HepG2 (cell line): ENCODE measurements at regions not wholly inside any gene's neighbourhood (a gene's known extent, or its start where the extent isn't known, plus 50 kb on each side); places are given as distances from the start of the nearest gene placed in this dataset.

Experiments used
- ATAC-seq: fragments of 200-7000 bp; cut with Tn5 transposase; 3 replicates; pipeline ENCODE4 v1.9.1; 2020; ENCODE audit warnings: mild to moderate bottlenecking, moderate library complexity
- BruUV-seq: library from RNA; stranded (reverse); fragments of 400-500 nt; replicated peaks from 2 replicates; lab custom pipeline; 2021; lab: Mats Ljungman, UMichigan
- CTCF ChIA-PET: fragments of 300-600 bp; formaldehyde crosslinking; extraction: SDS; loops from one replicate; lab custom pipeline; 2021; ENCODE audit warnings: low total read pairs, inconsistent platforms, low intra/inter-chr PET ratio; lab: Yijun Ruan, JAX
- POLR2A ChIA-PET: fragments of 350-600 bp; sonication (Branson Sonifier 250); formaldehyde crosslinking; loops from one replicate; lab custom pipeline; 2020; ENCODE audit warnings: antibody characterized with exemption, inconsistent platforms; lab: Yijun Ruan, JAX
- DNase-seq: peaks from one replicate; pipeline ENCODE4 v3.0.0-alpha.2; 2015; ENCODE audit warnings: low spot score
- FAIRE-seq: peaks from 3 replicates; lab custom pipeline; 2011; peaks lifted over from hg19 to GRCh38; lab: Jason Lieb, UNC
- H2AFZ ChIP-seq: one replicate; pipeline ENCODE4 v1.6.1; 2011; ENCODE audit warnings: low read length, inconsistent platforms
- H3K27ac ChIP-seq: fragments of 300-600 bp; 3 replicates; pipeline ENCODE4 v1.8.0; 2011; ENCODE audit warnings: mixed run types, mild to moderate bottlenecking, mixed read lengths, low read length, inconsistent platforms; ENCODE audit not compliant: insufficient read depth; ENCODE audit errors: extremely low read length
- H3K27me3 ChIP-seq, 2 experiments: fragments of 200-600 bp in 1 of 2; 2 replicates in 1 of 2; 3 replicates in 1 of 2; pipeline versions ENCODE4 v1.6.0 to v1.8.0; 2011; ENCODE audit warnings: low read length in 2 of 2, mild to moderate bottlenecking in 2 of 2, moderate library complexity in 2 of 2, inconsistent platforms in 1 of 2; ENCODE audit not compliant: insufficient read depth in 2 of 2, control insufficient read depth in 1 of 2
- H3K36me3 ChIP-seq, 2 experiments: fragments of 200-600 bp in 1 of 2; replicated peaks in 1 of 2; 2 replicates in 1 of 2; 3 replicates in 1 of 2; pipeline versions ENCODE4 v1.5.1 to v1.8.0; 2011; ENCODE audit warnings: low read length in 2 of 2, inconsistent platforms in 1 of 2; ENCODE audit not compliant: insufficient read depth in 2 of 2, control insufficient read depth in 1 of 2
- H3K4me1 ChIP-seq: 2 replicates; pipeline ENCODE4 v1.5.1; 2012; ENCODE audit warnings: low read length, inconsistent platforms; ENCODE audit not compliant: insufficient read depth
- H3K4me2 ChIP-seq: 2 replicates; pipeline ENCODE4 v1.6.0; 2011; ENCODE audit warnings: low read depth, low read length, inconsistent platforms
- H3K4me3 ChIP-seq, 3 experiments: fragments of 200-600 bp in 1 of 3; sonication (generic), shearing (Covaris generic) in 1 of 3; replicated peaks in 1 of 3; 2 replicates each; pipeline ENCODE4 v1.5.1; 2011 to 2016; ENCODE audit warnings: low read length in 3 of 3, inconsistent platforms in 2 of 3, low read depth in 2 of 3, mild to moderate bottlenecking in 2 of 3, control low read depth in 1 of 3, mixed read lengths in 1 of 3; ENCODE audit not compliant: insufficient read depth in 1 of 3
- H3K79me2 ChIP-seq: one replicate; pipeline ENCODE4 v1.6.1; 2011; ENCODE audit warnings: low read length, inconsistent platforms; ENCODE audit not compliant: insufficient read depth
- H3K9ac ChIP-seq: 2 replicates; pipeline ENCODE4 v1.6.0; 2011; ENCODE audit warnings: mild to moderate bottlenecking, low read depth, low read length, inconsistent platforms; ENCODE audit not compliant: insufficient read depth
- H3K9me3 ChIP-seq: 2 replicates; pipeline ENCODE4 v1.5.1; 2012; ENCODE audit warnings: mild to moderate bottlenecking, low read length
- H4K20me1 ChIP-seq: 2 replicates; pipeline ENCODE4 v1.6.0; 2011; ENCODE audit warnings: inconsistent platforms, mild to moderate bottlenecking, low read length, moderate library complexity; ENCODE audit not compliant: insufficient read depth
- AGO1 ChIP-seq: fragments of 200-400 bp; formaldehyde crosslinking; IDR thresholded peaks from 2 replicates; pipeline ENCODE4 v1.6.1; 2017; ENCODE audit warnings: mild to moderate bottlenecking, low read depth, low read length, moderate library complexity; ENCODE audit not compliant: poor library complexity, severe bottlenecking
- IRF9 ChIP-seq: sonication (generic); formaldehyde crosslinking; IDR thresholded peaks from 2 replicates; pipeline ENCODE4 v1.8.0; 2022; ENCODE audit warnings: missing genetic modification reagents, mild to moderate bottlenecking, borderline replicate concordance
- RBFOX2 ChIP-seq: fragments of 200-400 bp; formaldehyde crosslinking; IDR thresholded peaks from 2 replicates; pipeline ENCODE4 v1.6.1; 2017; ENCODE audit warnings: low read depth, mild to moderate bottlenecking, low read length
- SNAPC2 ChIP-seq: sonication (generic); formaldehyde crosslinking; IDR thresholded peaks from 2 replicates; pipeline ENCODE4 v1.8.1; 2022; ENCODE audit warnings: mild to moderate bottlenecking, missing genetic modification reagents
- ZHX1 ChIP-seq: sonication (generic); formaldehyde crosslinking; IDR thresholded peaks from 2 replicates; pipeline ENCODE4 v1.8.1; 2022; ENCODE audit warnings: low read depth, mild to moderate bottlenecking, missing genetic modification reagents
- ZNF749 ChIP-seq: sonication (generic); formaldehyde crosslinking; IDR thresholded peaks from 2 replicates; pipeline ENCODE4 v1.8.0; 2022; ENCODE audit warnings: mild to moderate bottlenecking, missing genetic modification reagents, moderate library complexity, borderline replicate concordance
- WGBS: methylation state at CpG from one replicate; pipeline ENCODE4 v1.1.6; 2017; ENCODE audit warnings: low lambda C conversion rate; 5-methylcytosine and 5-hydroxymethylcytosine counted together
- in situ Hi-C: cut with HindIII; loops from 2 replicates; pipeline ENCODE4 v1.10.0; 2017; ENCODE audit warnings: low pct_unique_long_range_greater_than_20kb; ENCODE audit not compliant: extremely low pct_ligation_motif_present
- intact Hi-C: fragments of 100-400 bp; cut with micrococcal nuclease; formaldehyde crosslinking; loops from one replicate; pipeline ENCODE4 v1.10.0; 2022; ENCODE audit not compliant: unreplicated experiment

- WGBS = 0% methylated on average over 1 of the region's 1 CpG
Observed at GRCh38 chr3:152891678-152892077, 56.7 kb downstream of the P2RY1 start.

More at GRCh38 chr3:152891678-152892077, 56.7 kb downstream of the P2RY1 start:
- H3K27me3 ChIP-seq = no peaks in the 10 kb centered on the region
- H3K9ac ChIP-seq = no peak overlapping the region
- ATAC-seq (no peak), DNase-seq (no peak), FAIRE-seq (no peak)
- in situ Hi-C loops (no loop called here), intact Hi-C loops (no loop called here)
- H3K27ac ChIP-seq = no peak overlapping the region
- H3K9me3 ChIP-seq = no peaks in the 10 kb centered on the region
- H3K4me3 ChIP-seq = no peak overlapping the region
- no peaks in the 10 kb centered on the region for H4K20me1 ChIP-seq
- H2AFZ ChIP-seq = no peak overlapping the region
- H3K4me1 ChIP-seq = no peaks in the 10 kb centered on the region
- no TSS peak for BruUV-seq
- no peak overlapping the region for H3K4me2 ChIP-seq
- ChIA-PET CTCF (no interaction called here), POLR2A (no interaction called here)
- no peaks in the 10 kb centered on the region for H3K36me3 ChIP-seq
- H3K79me2 ChIP-seq = no peaks in the 10 kb centered on the region
- TF ChIP-seq ZNF749 (CRISPR knock-in tag) = no peak
- no peak for TF ChIP-seq IRF9 (CRISPR knock-in tag)
- no peak for TF ChIP-seq ZHX1 (CRISPR knock-in tag)
- no peak for TF ChIP-seq RBFOX2
- TF ChIP-seq AGO1 = no peak
- no peak for TF ChIP-seq SNAPC2
- TF ChIP-seq, all 625 proteins: peak for 0
